ENCODE measurements at regions not wholly inside any gene's neighbourhood (a gene's known extent, or its start where the extent isn't known, plus 50 kb on each side); places are given as distances from the start of the nearest gene placed in this dataset.

- WGBS (ENCODE audit: extremely low coverage, insufficient coverage, insufficient read length) = no CpG with 5 or more reads among the region's 1 CpG
- DNase-seq = no peak
- Histone ChIP-seq H3K27ac (ENCODE audit: low read depth, low read length) (no peak overlapping the region), H3K14ac (ENCODE audit: low read length) (no peak overlapping the region), H3K4me2 (ENCODE audit: low read length) (no peak overlapping the region), H2BK12ac (ENCODE audit: low read length) (no peak overlapping the region), H4K8ac (ENCODE audit: low read depth, low read length) (no peak overlapping the region), H3K18ac (ENCODE audit: low read length) (no peak overlapping the region), H3K23ac (ENCODE audit: low read length) (no peak overlapping the region), H4K91ac (ENCODE audit: low read depth, low read length) (no peak overlapping the region), H3K27me3 (ENCODE audit: insufficient read depth, low read length) (no peaks in the 10 kb centered on the region), H3K36me3 (ENCODE audit: control insufficient read depth in 1 of 2, insufficient read depth in 2 of 2, low read length in 2 of 2) (no peaks in the 10 kb centered on the region), H3K4me1 (ENCODE audit: control insufficient read depth in 1 of 2, insufficient read depth in 2 of 2, low read length in 2 of 2) (no peaks in the 10 kb centered on the region), H2AFZ (ENCODE audit: insufficient read depth, low read length, poor library complexity) (no peak overlapping the region), H3K9ac (ENCODE audit: low read length) (no peak overlapping the region), H2AK5ac (ENCODE audit: low read length) (no peak overlapping the region), H2BK5ac (ENCODE audit: low read depth, low read length, poor library complexity) (no peak overlapping the region), H3K9me3 (ENCODE audit: insufficient read depth, low read depth, low read length) (no peaks in the 10 kb centered on the region), H3K4me3 (ENCODE audit: low read depth, low read length) (no peak overlapping the region), H3K4ac (ENCODE audit: low read depth, low read length) (no peak overlapping the region), H3K79me1 (ENCODE audit: low read length) (no peaks in the 10 kb centered on the region), H4K12ac (ENCODE audit: low read depth, low read length) (no peak overlapping the region), H3K79me2 (ENCODE audit: control insufficient read depth, insufficient read depth, low read length, poor library complexity) (no peaks in the 10 kb centered on the region), H2BK120ac (ENCODE audit: insufficient read depth, low read length, poor library complexity) (no peak overlapping the region)
These were observed 111.2 kb upstream of the HAPLN1 start for GRCh38 chr5:83831834-83832233.

GRCh38 chr5:83827111-83827557, 106.5 kb upstream of the HAPLN1 start:
- no peak overlapping the region for H3K14ac ChIP-seq (ENCODE audit: low read length)
- no peaks in the 10 kb centered on the region for H3K9me3 ChIP-seq (ENCODE audit: insufficient read depth, low read depth, low read length)
- no peak overlapping the region for H3K18ac ChIP-seq (ENCODE audit: low read length)
- H3K4me1 ChIP-seq (ENCODE audit: control insufficient read depth in 1 of 2, insufficient read depth in 2 of 2, low read length in 2 of 2) = no peaks in the 10 kb centered on the region
- H2BK5ac ChIP-seq (ENCODE audit: low read depth, low read length, poor library complexity) = no peak overlapping the region
- H2AK5ac ChIP-seq (ENCODE audit: low read length) = no peak overlapping the region
- H3K9ac ChIP-seq (ENCODE audit: low read length) = no peak overlapping the region
- no peak overlapping the region for H3K27ac ChIP-seq (ENCODE audit: low read depth, low read length)
- H3K36me3 ChIP-seq (ENCODE audit: control insufficient read depth in 1 of 2, insufficient read depth in 2 of 2, low read length in 2 of 2) = no peaks in the 10 kb centered on the region
- no peak for DNase-seq
- H2BK12ac ChIP-seq (ENCODE audit: low read length) = no peak overlapping the region
- H3K23ac ChIP-seq (ENCODE audit: low read length) = no peak overlapping the region
- no peak overlapping the region for H4K8ac ChIP-seq (ENCODE audit: low read depth, low read length)
- no CpG with 5 or more reads among the region's 1 CpG for WGBS (ENCODE audit: extremely low coverage, insufficient coverage, insufficient read length)
- H3K4me3 ChIP-seq (ENCODE audit: low read depth, low read length) = no peak overlapping the region
- H3K27me3 ChIP-seq (ENCODE audit: insufficient read depth, low read length) = no peaks in the 10 kb centered on the region
- H2BK120ac ChIP-seq (ENCODE audit: insufficient read depth, low read length, poor library complexity) = no peak overlapping the region
- no peaks in the 10 kb centered on the region for H3K79me2 ChIP-seq (ENCODE audit: control insufficient read depth, insufficient read depth, low read length, poor library complexity)
- no peak overlapping the region for H4K12ac ChIP-seq (ENCODE audit: low read depth, low read length)
- H3K4ac ChIP-seq (ENCODE audit: low read depth, low read length) = no peak overlapping the region
- H4K91ac ChIP-seq (ENCODE audit: low read depth, low read length) = no peak overlapping the region
- no peak overlapping the region for H2AFZ ChIP-seq (ENCODE audit: insufficient read depth, low read length, poor library complexity)
- H3K79me1 ChIP-seq (ENCODE audit: low read length) = no peaks in the 10 kb centered on the region
- no peak overlapping the region for H3K4me2 ChIP-seq (ENCODE audit: low read length)

GRCh38 chr5:83817591-83817990, 96.9 kb upstream of the HAPLN1 start:
- H3K4me3 ChIP-seq (ENCODE audit: low read depth, low read length) = no peak overlapping the region
- H3K23ac ChIP-seq (ENCODE audit: low read length) = no peak overlapping the region
- no peak overlapping the region for H3K14ac ChIP-seq (ENCODE audit: low read length)
- no peak overlapping the region for H4K91ac ChIP-seq (ENCODE audit: low read depth, low read length)
- H4K12ac ChIP-seq (ENCODE audit: low read depth, low read length) = no peak overlapping the region
- no peaks in the 10 kb centered on the region for H3K27me3 ChIP-seq (ENCODE audit: insufficient read depth, low read length)
- H2BK5ac ChIP-seq (ENCODE audit: low read depth, low read length, poor library complexity) = no peak overlapping the region
- DNase-seq = no peak
- H2BK120ac ChIP-seq (ENCODE audit: insufficient read depth, low read length, poor library complexity) = no peak overlapping the region
- H3K4me2 ChIP-seq (ENCODE audit: low read length) = no peak overlapping the region
- H3K27ac ChIP-seq (ENCODE audit: low read depth, low read length) = no peak overlapping the region
- no peak overlapping the region for H3K4ac ChIP-seq (ENCODE audit: low read depth, low read length)
- no peaks in the 10 kb centered on the region for H3K9me3 ChIP-seq (ENCODE audit: insufficient read depth, low read depth, low read length)
- H2AK5ac ChIP-seq (ENCODE audit: low read length) = no peak overlapping the region
- H2AFZ ChIP-seq (ENCODE audit: insufficient read depth, low read length, poor library complexity) = no peak overlapping the region
- H3K18ac ChIP-seq (ENCODE audit: low read length) = no peak overlapping the region
- H4K8ac ChIP-seq (ENCODE audit: low read depth, low read length) = no peak overlapping the region
- H3K79me1 ChIP-seq (ENCODE audit: low read length) = no peaks in the 10 kb centered on the region
- H3K79me2 ChIP-seq (ENCODE audit: control insufficient read depth, insufficient read depth, low read length, poor library complexity) = no peaks in the 10 kb centered on the region
- no peaks in the 10 kb centered on the region for H3K4me1 ChIP-seq (ENCODE audit: control insufficient read depth in 1 of 2, insufficient read depth in 2 of 2, low read length in 2 of 2)
- no peaks in the 10 kb centered on the region for H3K36me3 ChIP-seq (ENCODE audit: control insufficient read depth in 1 of 2, insufficient read depth in 2 of 2, low read length in 2 of 2)
- H3K9ac ChIP-seq (ENCODE audit: low read length) = no peak overlapping the region
- H2BK12ac ChIP-seq (ENCODE audit: low read length) = no peak overlapping the region
- no CpG with 5 or more reads among the region's 1 CpG for WGBS (ENCODE audit: extremely low coverage, insufficient coverage, insufficient read length)

GRCh38 chr5:83815661-83816060, 95.0 kb upstream of the HAPLN1 start:
- H2AK5ac ChIP-seq (ENCODE audit: low read length) = no peak overlapping the region
- no peak overlapping the region for H3K14ac ChIP-seq (ENCODE audit: low read length)
- H3K18ac ChIP-seq (ENCODE audit: low read length) = no peak overlapping the region
- no peak for DNase-seq
- H3K79me2 ChIP-seq (ENCODE audit: control insufficient read depth, insufficient read depth, low read length, poor library complexity) = no peaks in the 10 kb centered on the region
- WGBS (ENCODE audit: extremely low coverage, insufficient coverage, insufficient read length) = no CpG with 5 or more reads among the region's 2 CpGs
- H3K4me3 ChIP-seq (ENCODE audit: low read depth, low read length) = no peak overlapping the region
- H3K36me3 ChIP-seq (ENCODE audit: control insufficient read depth in 1 of 2, insufficient read depth in 2 of 2, low read length in 2 of 2) = no peaks in the 10 kb centered on the region
- H2AFZ ChIP-seq (ENCODE audit: insufficient read depth, low read length, poor library complexity) = no peak overlapping the region
- H3K9ac ChIP-seq (ENCODE audit: low read length) = no peak overlapping the region
- H2BK5ac ChIP-seq (ENCODE audit: low read depth, low read length, poor library complexity) = no peak overlapping the region
- no peaks in the 10 kb centered on the region for H3K9me3 ChIP-seq (ENCODE audit: insufficient read depth, low read depth, low read length)
- H4K91ac ChIP-seq (ENCODE audit: low read depth, low read length) = no peak overlapping the region
- no peak overlapping the region for H3K4me2 ChIP-seq (ENCODE audit: low read length)
- no peak overlapping the region for H3K23ac ChIP-seq (ENCODE audit: low read length)
- H4K12ac ChIP-seq (ENCODE audit: low read depth, low read length) = no peak overlapping the region
- H3K27me3 ChIP-seq (ENCODE audit: insufficient read depth, low read length) = no peaks in the 10 kb centered on the region
- H3K27ac ChIP-seq (ENCODE audit: low read depth, low read length) = no peak overlapping the region
- no peak overlapping the region for H3K4ac ChIP-seq (ENCODE audit: low read depth, low read length)
- no peaks in the 10 kb centered on the region for H3K4me1 ChIP-seq (ENCODE audit: control insufficient read depth in 1 of 2, insufficient read depth in 2 of 2, low read length in 2 of 2)
- no peak overlapping the region for H2BK120ac ChIP-seq (ENCODE audit: insufficient read depth, low read length, poor library complexity)
- no peaks in the 10 kb centered on the region for H3K79me1 ChIP-seq (ENCODE audit: low read length)
- no peak overlapping the region for H4K8ac ChIP-seq (ENCODE audit: low read depth, low read length)
- H2BK12ac ChIP-seq (ENCODE audit: low read length) = no peak overlapping the region

All from trophoblast cell (in vitro differentiated cells and primary cell).